IMR-90 (cell line): ENCODE measurements at regions not wholly inside any gene's neighbourhood (a gene's known extent, or its start where the extent isn't known, plus 50 kb on each side); places are given as distances from the start of the nearest gene placed in this dataset.

Source experiments
- ATAC-seq: fragments of 200-7000 bp; cut with Tn5 transposase; 2 replicates; pipeline ENCODE4 v1.9.1; 2020; ENCODE audit warnings: low read depth, mild to moderate bottlenecking, moderate library complexity
- BruUV-seq: library from RNA; stranded (reverse); fragments of 400-500 nt; replicated peaks from 2 replicates; lab custom pipeline; 2021; lab: Mats Ljungman, UMichigan
- CTCF ChIA-PET: fragments of 300-600 bp; formaldehyde crosslinking; extraction: SDS; loops from one replicate; lab custom pipeline; 2021; ENCODE audit warnings: antibody characterized with exemption; lab: Yijun Ruan, JAX
- POLR2A ChIA-PET: fragments of 300-600 bp; sonication (Branson Sonifier 250); formaldehyde crosslinking; loops from one replicate; lab custom pipeline; 2022; ENCODE audit warnings: antibody characterized with exemption; ENCODE audit not compliant: unreplicated experiment; lab: Charles Lee
- DNase-seq: peaks from one replicate; pipeline ENCODE4 v3.0.0; 2013
- H2AFZ ChIP-seq: replicated peaks from 2 replicates; pipeline ENCODE3; 2013; ENCODE audit warnings: low read length, mild to moderate bottlenecking; ENCODE audit not compliant: poor library complexity
- H2AK5ac ChIP-seq: 2 replicates; pipeline ENCODE4 v1.6.1; 2013; ENCODE audit warnings: low read depth, low read length, inconsistent platforms
- H2AK9ac ChIP-seq: replicated peaks from 2 replicates; pipeline ENCODE3; 2013; ENCODE audit warnings: mild to moderate bottlenecking, low read depth, low read length, moderate library complexity; ENCODE audit not compliant: poor library complexity
- H2BK120ac ChIP-seq: 2 replicates; pipeline ENCODE4 v1.6.1; 2013; ENCODE audit warnings: low read depth, low read length, inconsistent platforms
- H2BK15ac ChIP-seq: 3 replicates; pipeline ENCODE4 v1.6.1; 2013; ENCODE audit warnings: low read depth, low read length, inconsistent platforms
- H2BK20ac ChIP-seq: 2 replicates; pipeline ENCODE4 v1.6.1; 2013; ENCODE audit warnings: low read depth, mild to moderate bottlenecking, inconsistent platforms, low read length, moderate library complexity
- H2BK5ac ChIP-seq: 2 replicates; pipeline ENCODE4 v1.6.1; 2013; ENCODE audit warnings: mild to moderate bottlenecking, low read depth, low read length, inconsistent platforms; ENCODE audit not compliant: poor library complexity, severe bottlenecking
- H3K14ac ChIP-seq: replicated peaks from 2 replicates; pipeline ENCODE4 v1.6.1; 2013; ENCODE audit warnings: low read depth, low read length, inconsistent platforms
- H3K18ac ChIP-seq: 2 replicates; pipeline ENCODE4 v1.6.1; 2013; ENCODE audit warnings: low read depth, low read length, control low read depth
- H3K23ac ChIP-seq: 2 replicates; pipeline ENCODE4 v1.6.1; 2013; ENCODE audit warnings: low read depth, low read length, inconsistent platforms
- H3K27ac ChIP-seq: 2 replicates; pipeline ENCODE4 v1.5.1; 2013; ENCODE audit warnings: mild to moderate bottlenecking, control low read depth, low read length; ENCODE audit not compliant: insufficient read depth
- H3K27me3 ChIP-seq: 2 replicates; pipeline ENCODE4 v1.6.1; 2013; ENCODE audit warnings: low read length; ENCODE audit not compliant: control insufficient read depth, insufficient read depth
- H3K36me3 ChIP-seq: 2 replicates; pipeline ENCODE4 v1.6.1; 2013; ENCODE audit warnings: low read length, mixed read lengths; ENCODE audit not compliant: control insufficient read depth, insufficient read depth
- H3K4ac ChIP-seq: 2 replicates; pipeline ENCODE4 v1.6.1; 2013; ENCODE audit warnings: low read depth, low read length, inconsistent platforms
- H3K4me1 ChIP-seq: 2 replicates; pipeline ENCODE4 v1.6.1; 2013; ENCODE audit warnings: low read length, mixed read lengths; ENCODE audit not compliant: control insufficient read depth, insufficient read depth
- H3K4me2 ChIP-seq: 2 replicates; pipeline ENCODE4 v1.6.1; 2013; ENCODE audit warnings: low read depth, mild to moderate bottlenecking, control low read depth, low read length, moderate library complexity
- H3K4me3 ChIP-seq: 2 replicates; pipeline ENCODE4 v1.5.1; 2013; ENCODE audit warnings: low read depth, mild to moderate bottlenecking, control low read depth, low read length, moderate library complexity; ENCODE audit not compliant: insufficient read depth
- H3K56ac ChIP-seq: 2 replicates; pipeline ENCODE4 v1.6.1; 2013; ENCODE audit warnings: low read length, inconsistent platforms; ENCODE audit not compliant: insufficient read depth; ENCODE audit errors: extremely low read depth
- H3K79me1 ChIP-seq, 2 experiments: 2 replicates each; pipeline ENCODE4 v1.6.1; 2013; ENCODE audit warnings: low read length in 2 of 2, inconsistent platforms in 1 of 2, low read depth in 1 of 2
- H3K9ac ChIP-seq: 2 replicates; pipeline ENCODE4 v1.6.1; 2013; ENCODE audit warnings: low read depth, low read length, control low read depth
- H3K9me1 ChIP-seq: 2 replicates; pipeline ENCODE4 v1.6.1; 2013; ENCODE audit warnings: low read length, inconsistent platforms; ENCODE audit not compliant: insufficient read depth
- H3K9me3 ChIP-seq: 2 replicates; pipeline ENCODE4 v1.6.1; 2013; ENCODE audit warnings: low read length; ENCODE audit not compliant: control insufficient read depth, insufficient read depth
- H4K20me1 ChIP-seq: 2 replicates; pipeline ENCODE4 v1.6.1; 2013; ENCODE audit warnings: low read length, inconsistent platforms; ENCODE audit not compliant: insufficient read depth
- H4K5ac ChIP-seq: 2 replicates; pipeline ENCODE4 v1.6.1; 2013; ENCODE audit warnings: mild to moderate bottlenecking, low read depth, low read length, control low read depth
- H4K8ac ChIP-seq, 2 experiments: 2 replicates each; pipeline ENCODE4 v1.6.1; 2013; ENCODE audit warnings: low read depth in 2 of 2, low read length in 2 of 2, control low read depth in 1 of 2, inconsistent platforms in 1 of 2
- H4K91ac ChIP-seq: 2 replicates; pipeline ENCODE4 v1.6.1; 2013; ENCODE audit warnings: low read depth, low read length, inconsistent platforms; ENCODE audit not compliant: insufficient read depth
- FOS ChIP-seq: fragments of 150-350 bp; IDR thresholded peaks from 2 replicates; pipeline ENCODE4 v1.6.1; 2016; ENCODE audit warnings: low read depth, low read length
- RCOR1 ChIP-seq: IDR thresholded peaks from 2 replicates; pipeline ENCODE4 v1.6.1; 2012; ENCODE audit warnings: mild to moderate bottlenecking, low read length, improper control_type of control experiment; ENCODE audit not compliant: insufficient replicate concordance
- RFX5 ChIP-seq: IDR thresholded peaks from 2 replicates; pipeline ENCODE4 v1.8.0; 2012; ENCODE audit warnings: low read depth, mild to moderate bottlenecking, low read length, moderate library complexity
- dilution Hi-C: fragments of 300-500 bp; cut with HindIII; formaldehyde crosslinking; loops from one replicate; pipeline ENCODE4 v1.14.3; 2018; ENCODE audit warnings: low sequenced_read_pairs; ENCODE audit not compliant: unreplicated experiment
- in situ Hi-C: fragments of 300-500 bp; cut with MboI; formaldehyde crosslinking; loops from 3 replicates; pipeline ENCODE4 v1.14.3; 2019; ENCODE audit warnings: low sequenced_read_pairs, inconsistent platforms, mixed read lengths
- intact Hi-C: fragments of 100-400 bp; cut with micrococcal nuclease; formaldehyde crosslinking; loops from 2 replicates; pipeline ENCODE4 v1.10.0; 2022

- POLR2A ChIA-PET, result no interaction called here
Measured at GRCh38 chr2:76413436-76413835, 702.7 kb upstream of the GCFC2 start.

More at GRCh38 chr2:76413436-76413835, 702.7 kb upstream of the GCFC2 start:
- no peaks in the 10 kb centered on the region for H3K4me1 ChIP-seq
- no peak for ATAC-seq
- H2BK15ac ChIP-seq, result no peak overlapping the region
- CTCF ChIA-PET, result no interaction called here
- H3K79me1 ChIP-seq, result no peaks in the 10 kb centered on the region
- peaks cover 6% of the 10 kb centered on the region; the same call in 1 of the 2 replicates for H3K9me3 ChIP-seq
- H3K27ac ChIP-seq, result no peak overlapping the region
- no peak overlapping the region for H3K4me3 ChIP-seq
- H3K27me3 ChIP-seq, result no peaks in the 10 kb centered on the region
- H2BK120ac ChIP-seq, result no peak overlapping the region
- H2BK5ac ChIP-seq, result no peak overlapping the region
- no TSS peak for BruUV-seq
- H2AFZ ChIP-seq, result no peak overlapping the region
- intact Hi-C loops, result no loop called here
- no peak overlapping the region for H2AK5ac ChIP-seq
- in situ Hi-C loops, result no loop called here
- no peaks in the 10 kb centered on the region for H3K9me1 ChIP-seq
- no peak overlapping the region for H2AK9ac ChIP-seq
- H4K8ac ChIP-seq, result no peak overlapping the region
- H3K9ac ChIP-seq, result no peak overlapping the region
- DNase-seq, result no peak
- H4K91ac ChIP-seq, result no peak overlapping the region
- no peak overlapping the region for H3K4ac ChIP-seq
- H2BK20ac ChIP-seq, result no peak overlapping the region
- no peak overlapping the region for H3K18ac ChIP-seq
- H3K56ac ChIP-seq, result no peak overlapping the region
- no peaks in the 10 kb centered on the region for H4K20me1 ChIP-seq
- dilution Hi-C loops, result no loop called here
- no peaks in the 10 kb centered on the region for H3K36me3 ChIP-seq
- TF ChIP-seq FOS (no peak), RCOR1 (no peak), RFX5 (no peak)
- H3K4me2 ChIP-seq, result no peak overlapping the region
- H3K14ac ChIP-seq, result no peak overlapping the region
- no peak overlapping the region for H3K23ac ChIP-seq
- no peak overlapping the region for H4K5ac ChIP-seq
